ENCODE measurements at regions not wholly inside any gene's neighbourhood (a gene's known extent, or its start where the extent isn't known, plus 50 kb on each side); places are given as distances from the start of the nearest gene placed in this dataset.

- Histone ChIP-seq H3K9me3 (ENCODE audit: control insufficient read depth, insufficient read depth, low read length) (no peaks in the 10 kb centered on the region), H3K27me3 (ENCODE audit: control insufficient read depth, insufficient read depth, low read length) (no peaks in the 10 kb centered on the region), H3K36me3 (ENCODE audit: control insufficient read depth, insufficient read depth, low read length) (no peaks in the 10 kb centered on the region), H3K27ac (ENCODE audit: low read depth, low read length) (no peak overlapping the region), H3K4me1 (ENCODE audit: control insufficient read depth, insufficient read depth, low read length) (peaks cover 12% of the 10 kb centered on the region), H3K4me3 (ENCODE audit: low read depth, low read length) (no peak overlapping the region)
- DNase-seq (ENCODE audit: low read depth in 4 of 6, low spot score in 6 of 6): no peak
- WGBS (ENCODE audit: insufficient coverage): no CpG with 5 or more reads among the region's 1 CpG
These were observed 161.4 kb upstream of the ZNF462 start for GRCh38 chr9:106701611-106702010.

- Histone ChIP-seq H3K27me3 (ENCODE audit: control insufficient read depth, insufficient read depth, low read length) (no peaks in the 10 kb centered on the region), H3K4me1 (ENCODE audit: control insufficient read depth, insufficient read depth, low read length) (no peaks in the 10 kb centered on the region), H3K27ac (ENCODE audit: low read depth, low read length) (no peak overlapping the region), H3K36me3 (ENCODE audit: control insufficient read depth, insufficient read depth, low read length) (no peaks in the 10 kb centered on the region), H3K4me3 (ENCODE audit: low read depth, low read length) (no peak overlapping the region), H3K9me3 (ENCODE audit: control insufficient read depth, insufficient read depth, low read length) (no peaks in the 10 kb centered on the region)
- WGBS (ENCODE audit: insufficient coverage): 80% methylated on average over 5 of the region's 5 CpGs
- DNase-seq (ENCODE audit: low read depth in 4 of 6, low spot score in 6 of 6): peak in 1 of 6 donors; percentile 26
These were observed 158.8 kb upstream of the ZNF462 start for GRCh38 chr9:106704056-106704615.

- no peak for DNase-seq (ENCODE audit: low read depth in 4 of 6, low spot score in 6 of 6)
- no peaks in the 10 kb centered on the region for H3K4me1 ChIP-seq (ENCODE audit: control insufficient read depth, insufficient read depth, low read length)
- no CpG with 5 or more reads among the region's 1 CpG for WGBS (ENCODE audit: insufficient coverage)
- H3K27me3 ChIP-seq (ENCODE audit: control insufficient read depth, insufficient read depth, low read length): no peaks in the 10 kb centered on the region
- H3K27ac ChIP-seq (ENCODE audit: low read depth, low read length): no peak overlapping the region
- no peaks in the 10 kb centered on the region for H3K9me3 ChIP-seq (ENCODE audit: control insufficient read depth, insufficient read depth, low read length)
- H3K36me3 ChIP-seq (ENCODE audit: control insufficient read depth, insufficient read depth, low read length): no peaks in the 10 kb centered on the region
- H3K4me3 ChIP-seq (ENCODE audit: low read depth, low read length): no peak overlapping the region
These were observed 155.7 kb upstream of the ZNF462 start for GRCh38 chr9:106707291-106707690.

- Histone ChIP-seq H3K27ac (ENCODE audit: low read depth, low read length) (no peak overlapping the region), H3K4me3 (ENCODE audit: low read depth, low read length) (no peak overlapping the region)
These were observed 155.1 kb upstream of the ZNF462 start for GRCh38 chr9:106707738-106708474.

GRCh38 chr9:106708475-106709146 is 154.4 kb upstream of the ZNF462 start:
- no CpG with 5 or more reads among the region's 3 CpGs for WGBS (ENCODE audit: insufficient coverage)
- H3K4me3 ChIP-seq (ENCODE audit: low read depth, low read length): no peak overlapping the region
- no peaks in the 10 kb centered on the region for H3K9me3 ChIP-seq (ENCODE audit: control insufficient read depth, insufficient read depth, low read length)
- DNase-seq (ENCODE audit: low read depth in 4 of 6, low spot score in 6 of 6): peak in 1 of 6 donors; percentile 13
- H3K36me3 ChIP-seq (ENCODE audit: control insufficient read depth, insufficient read depth, low read length): no peaks in the 10 kb centered on the region
- H3K27me3 ChIP-seq (ENCODE audit: control insufficient read depth, insufficient read depth, low read length): no peaks in the 10 kb centered on the region
- H3K4me1 ChIP-seq (ENCODE audit: control insufficient read depth, insufficient read depth, low read length): no peaks in the 10 kb centered on the region
- no peak overlapping the region for H3K27ac ChIP-seq (ENCODE audit: low read depth, low read length)

More at GRCh38 chr9:106707738-106708474, 155.1 kb upstream of the ZNF462 start:
- Histone ChIP-seq H3K36me3 (ENCODE audit: control insufficient read depth, insufficient read depth, low read length) (no peaks in the 10 kb centered on the region), H3K27me3 (ENCODE audit: control insufficient read depth, insufficient read depth, low read length) (no peaks in the 10 kb centered on the region), H3K9me3 (ENCODE audit: control insufficient read depth, insufficient read depth, low read length) (no peaks in the 10 kb centered on the region), H3K4me1 (ENCODE audit: control insufficient read depth, insufficient read depth, low read length) (no peaks in the 10 kb centered on the region)
- DNase-seq (ENCODE audit: low read depth in 4 of 6, low spot score in 6 of 6): no peak
- WGBS (ENCODE audit: insufficient coverage): 92% methylated on average over 8 of the region's 13 CpGs

- Histone ChIP-seq H3K4me3 (ENCODE audit: low read depth, low read length) (no peak overlapping the region), H3K27ac (ENCODE audit: low read depth, low read length) (no peak overlapping the region), H3K27me3 (ENCODE audit: control insufficient read depth, insufficient read depth, low read length) (no peaks in the 10 kb centered on the region), H3K36me3 (ENCODE audit: control insufficient read depth, insufficient read depth, low read length) (no peaks in the 10 kb centered on the region), H3K9me3 (ENCODE audit: control insufficient read depth, insufficient read depth, low read length) (no peaks in the 10 kb centered on the region), H3K4me1 (ENCODE audit: control insufficient read depth, insufficient read depth, low read length) (no peaks in the 10 kb centered on the region)
- WGBS (ENCODE audit: insufficient coverage): 100% methylated on average over 4 of the region's 4 CpGs
- DNase-seq (ENCODE audit: low read depth in 4 of 6, low spot score in 6 of 6): no peak
These were observed 150.7 kb upstream of the ZNF462 start for GRCh38 chr9:106712279-106712678.

- H3K27ac ChIP-seq (ENCODE audit: low read depth, low read length): no peak overlapping the region
- H3K36me3 ChIP-seq (ENCODE audit: control insufficient read depth, insufficient read depth, low read length): no peaks in the 10 kb centered on the region
- H3K27me3 ChIP-seq (ENCODE audit: control insufficient read depth, insufficient read depth, low read length): no peaks in the 10 kb centered on the region
- H3K4me3 ChIP-seq (ENCODE audit: low read depth, low read length): no peak overlapping the region
- no peak for DNase-seq (ENCODE audit: low read depth in 4 of 6, low spot score in 6 of 6)
- no peaks in the 10 kb centered on the region for H3K4me1 ChIP-seq (ENCODE audit: control insufficient read depth, insufficient read depth, low read length)
- no peaks in the 10 kb centered on the region for H3K9me3 ChIP-seq (ENCODE audit: control insufficient read depth, insufficient read depth, low read length)
- 100% methylated on average over 3 of the region's 3 CpGs for WGBS (ENCODE audit: insufficient coverage)
These were observed 149.8 kb upstream of the ZNF462 start for GRCh38 chr9:106713206-106713605.

- Histone ChIP-seq H3K9me3 (ENCODE audit: control insufficient read depth, insufficient read depth, low read length) (no peaks in the 10 kb centered on the region), H3K27me3 (ENCODE audit: control insufficient read depth, insufficient read depth, low read length) (no peaks in the 10 kb centered on the region), H3K27ac (ENCODE audit: low read depth, low read length) (no peak overlapping the region), H3K4me3 (ENCODE audit: low read depth, low read length) (no peak overlapping the region), H3K36me3 (ENCODE audit: control insufficient read depth, insufficient read depth, low read length) (no peaks in the 10 kb centered on the region), H3K4me1 (ENCODE audit: control insufficient read depth, insufficient read depth, low read length) (no peaks in the 10 kb centered on the region)
- no CpG with 5 or more reads among the region's 1 CpG for WGBS (ENCODE audit: insufficient coverage)
- DNase-seq (ENCODE audit: low read depth in 4 of 6, low spot score in 6 of 6): no peak
These were observed 146.1 kb upstream of the ZNF462 start for GRCh38 chr9:106716820-106717219.

- no CpG with 5 or more reads among the region's 2 CpGs for WGBS (ENCODE audit: insufficient coverage)
- H3K36me3 ChIP-seq (ENCODE audit: control insufficient read depth, insufficient read depth, low read length): no peaks in the 10 kb centered on the region
- no peak for DNase-seq (ENCODE audit: low read depth in 4 of 6, low spot score in 6 of 6)
- H3K9me3 ChIP-seq (ENCODE audit: control insufficient read depth, insufficient read depth, low read length): no peaks in the 10 kb centered on the region
- no peak overlapping the region for H3K4me3 ChIP-seq (ENCODE audit: low read depth, low read length)
- no peaks in the 10 kb centered on the region for H3K27me3 ChIP-seq (ENCODE audit: control insufficient read depth, insufficient read depth, low read length)
- H3K4me1 ChIP-seq (ENCODE audit: control insufficient read depth, insufficient read depth, low read length): no peaks in the 10 kb centered on the region
- no peak overlapping the region for H3K27ac ChIP-seq (ENCODE audit: low read depth, low read length)
These were observed 145.3 kb upstream of the ZNF462 start for GRCh38 chr9:106717686-106718085.

- Histone ChIP-seq H3K27ac (ENCODE audit: low read depth, low read length) (no peak overlapping the region), H3K4me3 (ENCODE audit: low read depth, low read length) (no peak overlapping the region), H3K9me3 (ENCODE audit: control insufficient read depth, insufficient read depth, low read length) (no peaks in the 10 kb centered on the region), H3K4me1 (ENCODE audit: control insufficient read depth, insufficient read depth, low read length) (no peaks in the 10 kb centered on the region), H3K27me3 (ENCODE audit: control insufficient read depth, insufficient read depth, low read length) (no peaks in the 10 kb centered on the region), H3K36me3 (ENCODE audit: control insufficient read depth, insufficient read depth, low read length) (no peaks in the 10 kb centered on the region)
- no peak for DNase-seq (ENCODE audit: low read depth in 4 of 6, low spot score in 6 of 6)
These were observed 144.0 kb upstream of the ZNF462 start for GRCh38 chr9:106718936-106719335.

Data from spinal cord (tissue), 9 donors.